A549 (cell line): ENCODE measurements at regions not wholly inside any gene's neighbourhood (a gene's known extent, or its start where the extent isn't known, plus 50 kb on each side); places are given as distances from the start of the nearest gene placed in this dataset.
"Not testable (repeated sequence)": the region's sequence is repeated elsewhere in the genome, so short reads cannot be mapped to it uniquely, and the experiment has no call there.

Experiments used
- CTCF ChIP-seq: fragments of >200 bp; sonication (Bioruptor Twin); formaldehyde crosslinking; IDR thresholded peaks from 3 replicates; pipeline ENCODE4 v1.5.1; 2016
- HDAC2 ChIP-seq: fragments of 200-600 bp; sonication (generic); IDR thresholded peaks from 2 replicates; pipeline ENCODE4 v1.6.1; 2016
- JUNB ChIP-seq: fragments of >200 bp; sonication (Bioruptor Twin); formaldehyde crosslinking; IDR thresholded peaks from 2 replicates; pipeline ENCODE4 v1.6.1; 2016
- MAX ChIP-seq: IDR thresholded peaks from 2 replicates; pipeline ENCODE4 v1.6.1; 2012
- MAZ ChIP-seq: fragments of 150-350 bp; IDR thresholded peaks from 2 replicates; pipeline ENCODE4 v1.6.1; 2014; ENCODE audit warnings: antibody characterized with exemption, low read depth, low read length, borderline replicate concordance
- POLR2AphosphoS2 ChIP-seq: conservative IDR thresholded peaks from 2 replicates; pipeline ENCODE4 v1.6.1; 2012; ENCODE audit warnings: low read length, improper control_type of control experiment, inconsistent platforms
- SMC3 ChIP-seq: fragments of >200 bp; sonication (Bioruptor Twin); formaldehyde crosslinking; IDR thresholded peaks from 3 replicates; pipeline ENCODE4 v1.6.1; 2018; ENCODE audit warnings: inconsistent platforms

GRCh38 chr3:193927413-193928206 lies 208.3 kb upstream of the HES1 start:
- not testable (repeated sequence) for TF ChIP-seq HDAC2, CTCF, MAX, POLR2AphosphoS2, MAZ, SMC3, JUNB
